HepG2 (cell line): ENCODE measurements at regions not wholly inside any gene's neighbourhood (a gene's known extent, or its start where the extent isn't known, plus 50 kb on each side); places are given as distances from the start of the nearest gene placed in this dataset.
"Not testable (repeated sequence)": the region's sequence is repeated elsewhere in the genome, so short reads cannot be mapped to it uniquely, and the experiment has no call there.

ENCODE experiments used
- AFF4 ChIP-seq: sonication (generic); formaldehyde crosslinking; IDR thresholded peaks from 2 replicates; pipeline ENCODE4 v1.4.0; 2020; ENCODE audit warnings: missing genetic modification reagents
- ATAD3A ChIP-seq: sonication (generic); formaldehyde crosslinking; IDR thresholded peaks from 2 replicates; pipeline ENCODE4 v1.4.0; 2020; ENCODE audit warnings: missing genetic modification reagents
- CTCF ChIP-seq: sonication (generic); formaldehyde crosslinking; IDR thresholded peaks from 2 replicates; pipeline ENCODE4 v1.5.0; 2020; ENCODE audit warnings: mild to moderate bottlenecking, missing genetic modification reagents, moderate library complexity
- HNF4G ChIP-seq, 2 experiments: sonication (generic) in 1 of 2; formaldehyde crosslinking in 1 of 2; IDR thresholded peaks; 2 replicates each; pipeline versions ENCODE4 v1.4.0 to v1.6.1; 2011 to 2020; ENCODE audit warnings: borderline replicate concordance in 2 of 2, low read depth in 2 of 2, mild to moderate bottlenecking in 2 of 2, low read length in 1 of 2, missing genetic modification reagents in 1 of 2, moderate library complexity in 1 of 2
- IKZF4 ChIP-seq: sonication (generic); formaldehyde crosslinking; IDR thresholded peaks from 2 replicates; pipeline ENCODE4 v1.5.1; 2020; ENCODE audit warnings: borderline replicate concordance, mild to moderate bottlenecking, low read depth, missing genetic modification reagents; ENCODE audit errors: not compliant biosample characterization
- JUNB ChIP-seq: sonication (generic); formaldehyde crosslinking; IDR thresholded peaks from 2 replicates; pipeline ENCODE4 v1.8.0; 2022; ENCODE audit warnings: missing genetic modification reagents, mild to moderate bottlenecking, borderline replicate concordance
- KAT7 ChIP-seq: IDR thresholded peaks from 2 replicates; pipeline ENCODE4 v1.6.1; 2018; ENCODE audit warnings: borderline replicate concordance, missing compliant biosample characterization
- RFX5 ChIP-seq: IDR thresholded peaks from 2 replicates; pipeline ENCODE4 v1.6.1; 2011; ENCODE audit warnings: low read depth, low read length, improper control_type of control experiment
- SP2 ChIP-seq: sonication (generic); formaldehyde crosslinking; IDR thresholded peaks from 2 replicates; pipeline ENCODE4 v1.5.1; 2020; ENCODE audit warnings: mild to moderate bottlenecking, missing genetic modification reagents
- USF2 ChIP-seq, 2 experiments: sonication (generic) in 1 of 2; formaldehyde crosslinking in 1 of 2; IDR thresholded peaks; 2 replicates each; pipeline versions ENCODE4 v1.5.1 to v1.6.1; 2011 to 2020; ENCODE audit warnings: borderline replicate concordance in 1 of 2, low read depth in 1 of 2, low read length in 1 of 2, mild to moderate bottlenecking in 1 of 2, missing genetic modification reagents in 1 of 2, moderate library complexity in 1 of 2
- ZFP36L1 ChIP-seq: sonication (generic); formaldehyde crosslinking; IDR thresholded peaks from 2 replicates; pipeline ENCODE4 v1.8.0; 2022; ENCODE audit warnings: mild to moderate bottlenecking, missing genetic modification reagents, moderate library complexity
- ZNF121 ChIP-seq: sonication (generic); formaldehyde crosslinking; IDR thresholded peaks from 2 replicates; pipeline ENCODE4 v1.5.0; 2020; ENCODE audit warnings: mild to moderate bottlenecking, missing genetic modification reagents
- ZNF790 ChIP-seq: sonication (generic); formaldehyde crosslinking; IDR thresholded peaks from 2 replicates; pipeline ENCODE4 v1.8.0; 2022; ENCODE audit warnings: missing genetic modification reagents, mild to moderate bottlenecking, borderline replicate concordance

GRCh38 chr7:136419740-136420139, 442.6 kb upstream of the MTPN start:
- not testable (repeated sequence) for TF ChIP-seq USF2 (IDR thresholded peaks at IDR 0.05; ENCODE audit: low read depth, low read length); USF2 (CRISPR knock-in tag; IDR thresholded peaks at IDR 0.05; ENCODE audit: borderline replicate concordance); CTCF (CRISPR knock-in tag); HNF4G (IDR thresholded peaks at IDR 0.05; ENCODE audit: borderline replicate concordance, low read depth, low read length); HNF4G (CRISPR knock-in tag; IDR thresholded peaks at IDR 0.05; ENCODE audit: borderline replicate concordance, low read depth); ZFP36L1 (CRISPR knock-in tag); ATAD3A (CRISPR knock-in tag); KAT7 (CRISPR knock-in tag); IKZF4 (CRISPR knock-in tag); SP2 (CRISPR knock-in tag); ZNF790 (CRISPR knock-in tag); JUNB (CRISPR knock-in tag); RFX5; AFF4 (CRISPR knock-in tag); ZNF121
